SK-N-SH (cell line): ENCODE measurements at regions not wholly inside any gene's neighbourhood (a gene's known extent, or its start where the extent isn't known, plus 50 kb on each side); places are given as distances from the start of the nearest gene placed in this dataset.

Source experiments
- CTCF ChIA-PET: fragments of 300-600, 350-600 bp; formaldehyde crosslinking; extraction: SDS; loops from one replicate; lab custom pipeline; 2021; lab: Yijun Ruan, JAX
- POLR2A ChIA-PET: fragments of 350-600 bp; sonication (Branson Sonifier 250); formaldehyde crosslinking; extraction: SDS; loops from one replicate; lab custom pipeline; 2020; ENCODE audit warnings: antibody characterized with exemption, inconsistent platforms; lab: Yijun Ruan, JAX
- DNase-seq: peaks from one replicate; pipeline ENCODE4 v3.0.0; 2012
- H2AFZ ChIP-seq: fragments of 200-600 bp; sonication (generic); 2 replicates; pipeline ENCODE4 v1.8.1; 2016; ENCODE audit warnings: antibody characterized with exemption, mild to moderate bottlenecking, low read depth
- H3F3A ChIP-seq: fragments of 200-600 bp; sonication (generic); replicated peaks from 2 replicates; pipeline ENCODE3; 2016; ENCODE audit warnings: antibody characterized with exemption, mild to moderate bottlenecking; ENCODE audit not compliant: insufficient read depth
- H3K27ac ChIP-seq, 2 experiments: fragments of 200-500 bp in 1 of 2; fragments of 200-600 bp in 1 of 2; sonication (Bioruptor generic) in 1 of 2; sonication (generic), shearing (Covaris generic) in 1 of 2; 2 replicates each; pipeline versions ENCODE4 v1.5.1 to v1.6.1; 2014 to 2016; ENCODE audit warnings: low read depth in 2 of 2, inconsistent platforms in 1 of 2, low read length in 1 of 2, mild to moderate bottlenecking in 1 of 2, mixed read lengths in 1 of 2
- H3K27me3 ChIP-seq: fragments of 200-600 bp; sonication (generic), shearing (Covaris generic); 2 replicates; pipeline ENCODE4 v1.6.1; 2016; ENCODE audit warnings: mixed run types; ENCODE audit not compliant: insufficient read depth
- H3K36me3 ChIP-seq, 2 experiments: fragments of 200-500 bp in 1 of 2; fragments of 200-600 bp in 1 of 2; sonication (Bioruptor generic) in 1 of 2; sonication (generic) in 1 of 2; replicated peaks in 1 of 2; 2 replicates each; pipeline versions ENCODE3 to v1.5.1; 2014 to 2016; ENCODE audit warnings: low read length in 1 of 2, mild to moderate bottlenecking in 1 of 2; ENCODE audit not compliant: insufficient read depth in 2 of 2, control insufficient read depth in 1 of 2
- H3K4me1 ChIP-seq, 2 experiments: fragments of 200-500 bp in 1 of 2; fragments of 200-600 bp in 1 of 2; sonication (Bioruptor generic) in 1 of 2; sonication (generic), shearing (Covaris generic) in 1 of 2; 2 replicates each; pipeline versions ENCODE4 v1.5.1 to v1.6.1; 2014 to 2016; ENCODE audit warnings: low read depth in 1 of 2, low read length in 1 of 2, mixed run types in 1 of 2; ENCODE audit not compliant: insufficient read depth in 2 of 2, control insufficient read depth in 1 of 2
- H3K4me2 ChIP-seq: fragments of 200-600 bp; sonication (generic), shearing (Covaris generic); 2 replicates; pipeline ENCODE4 v1.6.1; 2017; ENCODE audit warnings: mixed run types
- H3K4me3 ChIP-seq, 2 experiments: fragments of 200-500 bp in 1 of 2; fragments of 200-600 bp in 1 of 2; sonication (Bioruptor generic) in 1 of 2; sonication (generic), shearing (Covaris generic) in 1 of 2; 2 replicates each; pipeline versions ENCODE4 v1.5.1 to v1.8.1; 2014 to 2016; ENCODE audit warnings: low read depth in 2 of 2, inconsistent platforms in 1 of 2, low read length in 1 of 2, mild to moderate bottlenecking in 1 of 2, mixed read lengths in 1 of 2, moderate library complexity in 1 of 2
- H3K79me2 ChIP-seq: fragments of 200-600 bp; sonication (generic); 2 replicates; pipeline ENCODE4 v1.8.1; 2017; ENCODE audit warnings: mild to moderate bottlenecking; ENCODE audit not compliant: insufficient read depth
- H3K9ac ChIP-seq: fragments of 200-600 bp; sonication (generic); 2 replicates; pipeline ENCODE4 v1.6.1; 2017; ENCODE audit warnings: mixed run types
- H3K9me2 ChIP-seq: fragments of 200-600 bp; sonication (generic); 2 replicates; pipeline ENCODE4 v1.6.1; 2017; ENCODE audit warnings: mixed run types
- H3K9me3 ChIP-seq: fragments of 200-600 bp; sonication (generic); 2 replicates; pipeline ENCODE4 v1.6.1; 2017; ENCODE audit warnings: mixed run types, mild to moderate bottlenecking, moderate library complexity
- H4K20me1 ChIP-seq: fragments of 200-600 bp; sonication (generic); 2 replicates; pipeline ENCODE4 v1.6.1; 2017; ENCODE audit warnings: mild to moderate bottlenecking, mixed run types; ENCODE audit not compliant: insufficient read depth
- CTCF ChIP-seq: fragments of 200-600 bp; sonication (generic); IDR thresholded peaks from 2 replicates; pipeline ENCODE4 v1.6.1; 2017; ENCODE audit warnings: antibody characterized with exemption, mild to moderate bottlenecking, moderate library complexity
- EZH2phosphoT487 ChIP-seq: fragments of 200-600 bp; sonication (generic); IDR thresholded peaks from 2 replicates; pipeline ENCODE4 v1.6.1; 2017; ENCODE audit warnings: low read depth, mixed run types, mild to moderate bottlenecking, antibody characterized with exemption, moderate library complexity, borderline replicate concordance
- GATA2 ChIP-seq: sonication (generic); formaldehyde crosslinking; IDR thresholded peaks from 2 replicates; pipeline ENCODE4 v1.5.0; 2020; ENCODE audit warnings: mild to moderate bottlenecking, missing genetic modification reagents
- IRF3 ChIP-seq: fragments of 150-350 bp; IDR thresholded peaks from 2 replicates; pipeline ENCODE4 v1.6.1; 2016; ENCODE audit warnings: mild to moderate bottlenecking, low read depth, low read length
- MEF2A ChIP-seq: IDR thresholded peaks from 2 replicates; pipeline ENCODE4 v1.4.0; 2012; ENCODE audit warnings: low read depth, borderline replicate concordance
- NFIC ChIP-seq: IDR thresholded peaks from 2 replicates; pipeline ENCODE4 v1.4.0; 2012; ENCODE audit warnings: borderline replicate concordance
- PBX3 ChIP-seq: IDR thresholded peaks from 2 replicates; pipeline ENCODE4; 2012
- POLR2AphosphoS5 ChIP-seq: IDR thresholded peaks from 2 replicates; pipeline ENCODE4 v1.6.1; 2012; ENCODE audit warnings: low read depth, low read length
- RAD21 ChIP-seq: IDR thresholded peaks from 2 replicates; pipeline ENCODE4 v1.6.1; 2012; ENCODE audit warnings: mild to moderate bottlenecking, low read length
- REST ChIP-seq: IDR thresholded peaks from 2 replicates; pipeline ENCODE4 v1.6.1; 2012; ENCODE audit warnings: mild to moderate bottlenecking, low read depth, low read length, moderate library complexity
- USF1 ChIP-seq: IDR thresholded peaks from 2 replicates; pipeline ENCODE4 v1.4.0; 2012; ENCODE audit warnings: low read depth, borderline replicate concordance
- WGBS: methylation state at CpG from one replicate; pipeline ENCODE4 v1.1.6; 2017; ENCODE audit warnings: low lambda C conversion rate; 5-methylcytosine and 5-hydroxymethylcytosine counted together

GRCh38 chr6:24043848-24044247 lies 82.2 kb upstream of the NRSN1 start:
- Histone ChIP-seq H2AFZ (no peak overlapping the region), H3K4me3 (no peak overlapping the region), H3K36me3 (no peaks in the 10 kb centered on the region), H3K9ac (no peak overlapping the region), H4K20me1 (no peaks in the 10 kb centered on the region), H3K4me1 (no peaks in the 10 kb centered on the region), H3K27ac (no peak overlapping the region), H3K4me2 (no peak overlapping the region), H3F3A (no peaks in the 10 kb centered on the region), H3K9me3 (no peaks in the 10 kb centered on the region; the same call in 1 of the 2 replicates), H3K27me3 (no peaks in the 10 kb centered on the region), H3K79me2 (no peaks in the 10 kb centered on the region), H3K9me2 (no peaks in the 10 kb centered on the region)
- 38% methylated on average over 2 of the region's 2 CpGs for WGBS
- TF ChIP-seq GATA2 (CRISPR knock-in tag) (no peak), MEF2A (no peak), NFIC (no peak)
- ChIA-PET CTCF (no interaction called here), POLR2A (no interaction called here)
- no peak for DNase-seq

- no peaks in the 10 kb centered on the region for H3K27me3 ChIP-seq
- TF ChIP-seq EZH2phosphoT487 (no peak), USF1 (no peak), MEF2A (no peak), POLR2AphosphoS5 (no peak), IRF3 (no peak), REST (no peak), CTCF (no peak), NFIC (no peak), RAD21 (no peak), PBX3 (no peak)
- no peak overlapping the region for H3K9ac ChIP-seq
- POLR2A ChIA-PET, result no interaction called here
- H2AFZ ChIP-seq, result no peak overlapping the region
- WGBS, result 38% methylated on average over 4 of the region's 4 CpGs
- peaks cover 0 to 3% of the 10 kb centered on the region in 2 experiments; a peak in 1 of 4 replicates for H3K4me1 ChIP-seq
- no peak for DNase-seq
- H3K9me2 ChIP-seq, result no peaks in the 10 kb centered on the region
- no peaks in the 10 kb centered on the region for H3K79me2 ChIP-seq
- CTCF ChIA-PET, result no interaction called here
- H3K36me3 ChIP-seq, result no peaks in the 10 kb centered on the region
- no peaks in the 10 kb centered on the region for H3F3A ChIP-seq
- H3K27ac ChIP-seq, result no peak overlapping the region
- H4K20me1 ChIP-seq, result no peaks in the 10 kb centered on the region
- no peak overlapping the region for H3K4me3 ChIP-seq
- H3K4me2 ChIP-seq, result no peak overlapping the region
- H3K9me3 ChIP-seq, result peaks cover 5% of the 10 kb centered on the region; the same call in 1 of the 2 replicates
These were observed 73.9 kb upstream of the NRSN1 start for GRCh38 chr6:24051942-24052589.
